MM.1S (cell line): ENCODE measurements at regions not wholly inside any gene's neighbourhood (a gene's known extent, or its start where the extent isn't known, plus 50 kb on each side); places are given as distances from the start of the nearest gene placed in this dataset.
"Not testable (repeated sequence)": the region's sequence is repeated elsewhere in the genome, so short reads cannot be mapped to it uniquely, and the experiment has no call there.

Experiments used
- CTCF ChIP-seq: fragments of 300-600 bp; sonication (generic); IDR thresholded peaks from 2 replicates; pipeline ENCODE4 v1.5.1; 2016; ENCODE audit warnings: antibody characterized with exemption, low read length, mixed read lengths
- EZH2 ChIP-seq: fragments of 300-600 bp; sonication (generic); optimal IDR thresholded peaks from 2 replicates; pipeline ENCODE3; 2017; ENCODE audit warnings: low read depth, mild to moderate bottlenecking, antibody characterized with exemption, low read length, mixed read lengths
- EZH2phosphoT487 ChIP-seq: fragments of 300-600 bp; sonication (generic); IDR thresholded peaks from 2 replicates; pipeline ENCODE4 v1.6.1; 2018; ENCODE audit warnings: antibody characterized with exemption, low read length

- not testable (repeated sequence) for TF ChIP-seq CTCF, EZH2phosphoT487, EZH2
These were observed 108.9 kb upstream of the GPR39 start for GRCh38 chr2:132307613-132308198.
